SK-N-SH treated with all-trans-retinoic acid at 6 μM for 48 hours (cell line): ENCODE measurements at regions not wholly inside any gene's neighbourhood (a gene's known extent, or its start where the extent isn't known, plus 50 kb on each side); places are given as distances from the start of the nearest gene placed in this dataset.

Experiments used
- ATAC-seq: fragments of 200-7000 bp; cut with Tn5 transposase; 3 replicates; pipeline ENCODE4 v1.9.1; 2020; ENCODE audit warnings: mild to moderate bottlenecking, moderate library complexity
- BACH2 ChIP-seq: fragments of 250-450 bp; sonication (Bioruptor Pico); IDR thresholded peaks from 2 replicates; pipeline ENCODE4 v1.9.0; 2021; ENCODE audit warnings: mild to moderate bottlenecking, borderline replicate concordance
- CSDC2 ChIP-seq: fragments of 250-450 bp; sonication (Bioruptor Pico); IDR thresholded peaks from 2 replicates; pipeline ENCODE4 v1.5.0; 2020; ENCODE audit warnings: mild to moderate bottlenecking, moderate library complexity
- ESRRG ChIP-seq: fragments of 250-450 bp; sonication (Bioruptor Pico); IDR thresholded peaks from 2 replicates; pipeline ENCODE4 v1.6.1; 2021; ENCODE audit warnings: mild to moderate bottlenecking
- GLIS3 ChIP-seq: fragments of 250-450 bp; sonication (Bioruptor Pico); IDR thresholded peaks from 2 replicates; pipeline ENCODE4 v1.5.0; 2020; ENCODE audit warnings: mild to moderate bottlenecking, moderate library complexity
- ISL1 ChIP-seq: fragments of 250-450 bp; sonication (Bioruptor Pico); IDR thresholded peaks from 2 replicates; pipeline ENCODE4 v2.1.2; 2022; ENCODE audit warnings: mild to moderate bottlenecking, moderate library complexity
- OSR1 ChIP-seq: fragments of 250-450 bp; sonication (Bioruptor Pico); IDR thresholded peaks from 2 replicates; pipeline ENCODE4 v1.8.0; 2022; ENCODE audit warnings: moderate library complexity, mild to moderate bottlenecking, inconsistent platforms
- POU6F1 ChIP-seq: fragments of 250-450 bp; sonication (Bioruptor Pico); IDR thresholded peaks from 2 replicates; pipeline ENCODE4 v1.8.0; 2021; ENCODE audit warnings: low read depth, mild to moderate bottlenecking, moderate library complexity, borderline replicate concordance
- PPARA ChIP-seq: fragments of 250-450 bp; sonication (Bioruptor Pico); IDR thresholded peaks from 2 replicates; pipeline ENCODE4 v1.5.0; 2020; ENCODE audit warnings: mild to moderate bottlenecking, borderline replicate concordance
- RARB ChIP-seq: fragments of 250-450 bp; sonication (Bioruptor Pico); IDR thresholded peaks from 2 replicates; pipeline ENCODE4 v1.8.0; 2021; ENCODE audit warnings: mild to moderate bottlenecking, moderate library complexity
- SNAI2 ChIP-seq: fragments of 250-450 bp; sonication (Bioruptor Pico); IDR thresholded peaks from 2 replicates; pipeline ENCODE4 v1.5.0; 2020; ENCODE audit warnings: mild to moderate bottlenecking, moderate library complexity
- TCF4 ChIP-seq: fragments of 250-450 bp; sonication (Bioruptor Pico); IDR thresholded peaks from 2 replicates; pipeline ENCODE4 v1.8.0; 2021; ENCODE audit warnings: mild to moderate bottlenecking, moderate library complexity, borderline replicate concordance
- TOX ChIP-seq: fragments of 250-450 bp; sonication (Bioruptor Pico); IDR thresholded peaks from 2 replicates; pipeline ENCODE4 v1.8.0; 2021; ENCODE audit warnings: mild to moderate bottlenecking, moderate library complexity, borderline replicate concordance
- ZFP3 ChIP-seq: fragments of 250-450 bp; sonication (Bioruptor Pico); IDR thresholded peaks from 2 replicates; pipeline ENCODE4 v1.5.0; 2020; ENCODE audit warnings: mild to moderate bottlenecking, moderate library complexity
- ZNF70 ChIP-seq: fragments of 450-650 bp; formaldehyde crosslinking; IDR thresholded peaks from 2 replicates; pipeline ENCODE4 v1.5.0; 2020; ENCODE audit warnings: mild to moderate bottlenecking, moderate library complexity
- ZNF8 ChIP-seq: fragments of 450-650 bp; formaldehyde crosslinking; IDR thresholded peaks from 2 replicates; pipeline ENCODE4 v1.5.0; 2020; ENCODE audit warnings: mild to moderate bottlenecking, moderate library complexity
- TF ChIP-seq, protein P1 (sequence below): fragments of 250-450 bp; sonication (Bioruptor Pico); IDR thresholded peaks from 2 replicates; pipeline ENCODE4 v1.8.0; 2020; ENCODE audit warnings: mild to moderate bottlenecking, moderate library complexity, borderline replicate concordance
- TF ChIP-seq, protein P2 (sequence below): fragments of 250-450 bp; sonication (Bioruptor Pico); IDR thresholded peaks from 2 replicates; pipeline ENCODE4 v1.5.1; 2020; ENCODE audit warnings: low read depth, mild to moderate bottlenecking, moderate library complexity
- TF ChIP-seq, protein P3 (sequence below): fragments of 250-450 bp; sonication (Bioruptor Pico); IDR thresholded peaks from 2 replicates; pipeline ENCODE4 v1.5.1; 2021; ENCODE audit warnings: mild to moderate bottlenecking, moderate library complexity

DNA sequence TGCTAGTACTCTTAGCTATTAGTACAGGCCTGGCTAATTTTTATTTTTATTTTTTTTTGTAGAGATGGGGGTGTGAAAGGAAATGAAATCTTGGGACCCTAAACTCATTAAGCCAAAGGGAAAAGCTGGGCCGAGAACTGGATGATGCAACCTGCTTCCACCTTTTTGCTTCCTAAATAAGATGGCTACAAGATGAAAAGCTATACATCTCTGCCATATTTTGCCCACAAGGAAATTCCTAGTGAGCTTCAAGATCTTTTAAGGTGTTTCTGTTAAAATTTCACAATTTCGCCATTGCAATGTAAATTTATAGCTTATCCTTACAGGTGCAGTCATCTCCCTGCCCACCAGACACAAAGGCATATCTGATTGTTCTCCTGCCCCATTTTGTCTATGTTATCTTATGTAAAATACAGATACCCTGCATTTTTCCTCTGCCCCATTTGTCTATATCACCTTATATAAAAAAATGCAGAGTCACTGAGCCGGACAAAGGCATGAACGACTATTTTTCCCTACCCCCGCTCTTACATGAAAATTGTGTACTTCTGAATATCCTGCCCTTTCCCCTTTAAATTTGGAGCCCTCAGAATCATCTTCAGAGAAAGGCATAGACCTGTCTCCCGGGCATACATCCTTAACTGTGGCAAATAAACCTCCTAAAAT is 112.0 kb upstream of the SLC38A2 start:
- TF ChIP-seq GLIS3 (no peak), CSDC2 (CRISPR knock-in tag) (no peak), ZFP3 (CRISPR knock-in tag) (no peak), POU6F1 (CRISPR knock-in tag) (no peak), ZNF8 (CRISPR knock-in tag) (no peak), TCF4 (CRISPR knock-in tag) (no peak), RARB (no peak)
- TF ChIP-seq, protein P1, sequence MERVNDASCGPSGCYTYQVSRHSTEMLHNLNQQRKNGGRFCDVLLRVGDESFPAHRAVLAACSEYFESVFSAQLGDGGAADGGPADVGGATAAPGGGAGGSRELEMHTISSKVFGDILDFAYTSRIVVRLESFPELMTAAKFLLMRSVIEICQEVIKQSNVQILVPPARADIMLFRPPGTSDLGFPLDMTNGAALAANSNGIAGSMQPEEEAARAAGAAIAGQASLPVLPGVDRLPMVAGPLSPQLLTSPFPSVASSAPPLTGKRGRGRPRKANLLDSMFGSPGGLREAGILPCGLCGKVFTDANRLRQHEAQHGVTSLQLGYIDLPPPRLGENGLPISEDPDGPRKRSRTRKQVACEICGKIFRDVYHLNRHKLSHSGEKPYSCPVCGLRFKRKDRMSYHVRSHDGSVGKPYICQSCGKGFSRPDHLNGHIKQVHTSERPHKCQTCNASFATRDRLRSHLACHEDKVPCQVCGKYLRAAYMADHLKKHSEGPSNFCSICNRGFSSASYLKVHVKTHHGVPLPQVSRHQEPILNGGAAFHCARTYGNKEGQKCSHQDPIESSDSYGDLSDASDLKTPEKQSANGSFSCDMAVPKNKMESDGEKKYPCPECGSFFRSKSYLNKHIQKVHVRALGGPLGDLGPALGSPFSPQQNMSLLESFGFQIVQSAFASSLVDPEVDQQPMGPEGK = no peak
- ATAC-seq = no peak

- no peak for TF ChIP-seq RARB
- no peak for ATAC-seq
Observed at GRCh38 chr12:46483572-46484395, 111.2 kb upstream of the SLC38A2 start.

- TF ChIP-seq OSR1 (no peak), ESRRG (CRISPR knock-in tag) (no peak), RARB (no peak)
- ATAC-seq = no peak
Observed at GRCh38 chr12:46480724-46481123, 108.2 kb upstream of the SLC38A2 start.

DNA sequence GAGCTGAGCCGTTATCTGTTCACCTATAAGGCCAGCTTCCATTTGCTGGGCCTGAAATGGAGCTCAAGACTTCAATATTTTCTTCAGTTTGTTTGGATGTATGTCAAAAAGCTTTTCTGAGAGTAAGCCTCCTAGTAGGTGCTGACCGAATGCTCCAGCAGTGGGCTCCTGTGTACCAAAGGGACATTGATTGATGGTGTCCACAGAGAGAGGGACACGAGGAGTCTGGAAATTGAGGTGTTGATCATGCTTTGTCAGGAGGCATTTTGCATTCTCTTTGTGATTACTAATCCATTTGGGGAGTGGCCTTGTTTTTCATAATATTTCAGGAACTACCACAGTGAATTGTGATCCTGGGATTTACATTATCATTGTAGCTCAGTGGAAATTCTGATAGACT is 107.7 kb upstream of the SLC38A2 start:
- no peak for ATAC-seq

More for the DNA sequence above, 107.7 kb upstream of the SLC38A2 start:
- TF ChIP-seq ZNF8 (CRISPR knock-in tag) (no peak), SNAI2 (CRISPR knock-in tag) (no peak), ISL1 (no peak), ZNF70 (no peak), TCF4 (CRISPR knock-in tag) (no peak), POU6F1 (CRISPR knock-in tag) (no peak), CSDC2 (CRISPR knock-in tag) (no peak), TOX (CRISPR knock-in tag) (no peak), BACH2 (CRISPR knock-in tag) (no peak), GLIS3 (no peak), PPARA (CRISPR knock-in tag) (no peak)
- TF ChIP-seq, protein P2, sequence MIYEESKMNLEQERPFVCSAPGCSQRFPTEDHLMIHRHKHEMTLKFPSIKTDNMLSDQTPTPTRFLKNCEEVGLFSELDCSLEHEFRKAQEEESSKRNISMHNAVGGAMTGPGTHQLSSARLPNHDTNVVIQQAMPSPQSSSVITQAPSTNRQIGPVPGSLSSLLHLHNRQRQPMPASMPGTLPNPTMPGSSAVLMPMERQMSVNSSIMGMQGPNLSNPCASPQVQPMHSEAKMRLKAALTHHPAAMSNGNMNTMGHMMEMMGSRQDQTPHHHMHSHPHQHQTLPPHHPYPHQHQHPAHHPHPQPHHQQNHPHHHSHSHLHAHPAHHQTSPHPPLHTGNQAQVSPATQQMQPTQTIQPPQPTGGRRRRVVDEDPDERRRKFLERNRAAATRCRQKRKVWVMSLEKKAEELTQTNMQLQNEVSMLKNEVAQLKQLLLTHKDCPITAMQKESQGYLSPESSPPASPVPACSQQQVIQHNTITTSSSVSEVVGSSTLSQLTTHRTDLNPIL = no peak
- TF ChIP-seq, protein P1 = no peak
- TF ChIP-seq, protein P3, sequence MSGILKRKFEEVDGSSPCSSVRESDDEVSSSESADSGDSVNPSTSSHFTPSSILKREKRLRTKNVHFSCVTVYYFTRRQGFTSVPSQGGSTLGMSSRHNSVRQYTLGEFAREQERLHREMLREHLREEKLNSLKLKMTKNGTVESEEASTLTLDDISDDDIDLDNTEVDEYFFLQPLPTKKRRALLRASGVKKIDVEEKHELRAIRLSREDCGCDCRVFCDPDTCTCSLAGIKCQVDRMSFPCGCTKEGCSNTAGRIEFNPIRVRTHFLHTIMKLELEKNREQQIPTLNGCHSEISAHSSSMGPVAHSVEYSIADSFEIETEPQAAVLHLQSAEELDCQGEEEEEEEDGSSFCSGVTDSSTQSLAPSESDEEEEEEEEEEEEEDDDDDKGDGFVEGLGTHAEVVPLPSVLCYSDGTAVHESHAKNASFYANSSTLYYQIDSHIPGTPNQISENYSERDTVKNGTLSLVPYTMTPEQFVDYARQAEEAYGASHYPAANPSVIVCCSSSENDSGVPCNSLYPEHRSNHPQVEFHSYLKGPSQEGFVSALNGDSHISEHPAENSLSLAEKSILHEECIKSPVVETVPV = no peak
- TF ChIP-seq, all 23 proteins: peak for 0
